IMR-90 (cell line): ENCODE measurements at regions not wholly inside any gene's neighbourhood (a gene's known extent, or its start where the extent isn't known, plus 50 kb on each side); places are given as distances from the start of the nearest gene placed in this dataset.

Experiments used
- ATAC-seq: fragments of 200-7000 bp; cut with Tn5 transposase; 2 replicates; pipeline ENCODE4 v1.9.1; 2020; ENCODE audit warnings: low read depth, mild to moderate bottlenecking, moderate library complexity
- BruUV-seq: library from RNA; stranded (reverse); fragments of 400-500 nt; replicated peaks from 2 replicates; lab custom pipeline; 2021; lab: Mats Ljungman, UMichigan
- CTCF ChIA-PET: fragments of 300-600 bp; formaldehyde crosslinking; extraction: SDS; loops from one replicate; lab custom pipeline; 2021; ENCODE audit warnings: antibody characterized with exemption; lab: Yijun Ruan, JAX
- POLR2A ChIA-PET: fragments of 300-600 bp; sonication (Branson Sonifier 250); formaldehyde crosslinking; loops from one replicate; lab custom pipeline; 2022; ENCODE audit warnings: antibody characterized with exemption; ENCODE audit not compliant: unreplicated experiment; lab: Charles Lee
- DNase-seq: peaks from one replicate; pipeline ENCODE4 v3.0.0; 2013
- H2AFZ ChIP-seq: replicated peaks from 2 replicates; pipeline ENCODE3; 2013; ENCODE audit warnings: low read length, mild to moderate bottlenecking; ENCODE audit not compliant: poor library complexity
- H2AK5ac ChIP-seq: 2 replicates; pipeline ENCODE4 v1.6.1; 2013; ENCODE audit warnings: low read depth, low read length, inconsistent platforms
- H2AK9ac ChIP-seq: replicated peaks from 2 replicates; pipeline ENCODE3; 2013; ENCODE audit warnings: mild to moderate bottlenecking, low read depth, low read length, moderate library complexity; ENCODE audit not compliant: poor library complexity
- H2BK120ac ChIP-seq: 2 replicates; pipeline ENCODE4 v1.6.1; 2013; ENCODE audit warnings: low read depth, low read length, inconsistent platforms
- H2BK15ac ChIP-seq: 3 replicates; pipeline ENCODE4 v1.6.1; 2013; ENCODE audit warnings: low read depth, low read length, inconsistent platforms
- H2BK20ac ChIP-seq: 2 replicates; pipeline ENCODE4 v1.6.1; 2013; ENCODE audit warnings: low read depth, mild to moderate bottlenecking, inconsistent platforms, low read length, moderate library complexity
- H2BK5ac ChIP-seq: 2 replicates; pipeline ENCODE4 v1.6.1; 2013; ENCODE audit warnings: mild to moderate bottlenecking, low read depth, low read length, inconsistent platforms; ENCODE audit not compliant: poor library complexity, severe bottlenecking
- H3K14ac ChIP-seq: replicated peaks from 2 replicates; pipeline ENCODE4 v1.6.1; 2013; ENCODE audit warnings: low read depth, low read length, inconsistent platforms
- H3K18ac ChIP-seq: 2 replicates; pipeline ENCODE4 v1.6.1; 2013; ENCODE audit warnings: low read depth, low read length, control low read depth
- H3K23ac ChIP-seq: 2 replicates; pipeline ENCODE4 v1.6.1; 2013; ENCODE audit warnings: low read depth, low read length, inconsistent platforms
- H3K27ac ChIP-seq: 2 replicates; pipeline ENCODE4 v1.5.1; 2013; ENCODE audit warnings: mild to moderate bottlenecking, control low read depth, low read length; ENCODE audit not compliant: insufficient read depth
- H3K27me3 ChIP-seq: 2 replicates; pipeline ENCODE4 v1.6.1; 2013; ENCODE audit warnings: low read length; ENCODE audit not compliant: control insufficient read depth, insufficient read depth
- H3K36me3 ChIP-seq: 2 replicates; pipeline ENCODE4 v1.6.1; 2013; ENCODE audit warnings: low read length, mixed read lengths; ENCODE audit not compliant: control insufficient read depth, insufficient read depth
- H3K4ac ChIP-seq: 2 replicates; pipeline ENCODE4 v1.6.1; 2013; ENCODE audit warnings: low read depth, low read length, inconsistent platforms
- H3K4me1 ChIP-seq: 2 replicates; pipeline ENCODE4 v1.6.1; 2013; ENCODE audit warnings: low read length, mixed read lengths; ENCODE audit not compliant: control insufficient read depth, insufficient read depth
- H3K4me2 ChIP-seq: 2 replicates; pipeline ENCODE4 v1.6.1; 2013; ENCODE audit warnings: low read depth, mild to moderate bottlenecking, control low read depth, low read length, moderate library complexity
- H3K4me3 ChIP-seq: 2 replicates; pipeline ENCODE4 v1.5.1; 2013; ENCODE audit warnings: low read depth, mild to moderate bottlenecking, control low read depth, low read length, moderate library complexity; ENCODE audit not compliant: insufficient read depth
- H3K56ac ChIP-seq: 2 replicates; pipeline ENCODE4 v1.6.1; 2013; ENCODE audit warnings: low read length, inconsistent platforms; ENCODE audit not compliant: insufficient read depth; ENCODE audit errors: extremely low read depth
- H3K79me1 ChIP-seq, 2 experiments: 2 replicates each; pipeline ENCODE4 v1.6.1; 2013; ENCODE audit warnings: low read length in 2 of 2, inconsistent platforms in 1 of 2, low read depth in 1 of 2
- H3K9ac ChIP-seq: 2 replicates; pipeline ENCODE4 v1.6.1; 2013; ENCODE audit warnings: low read depth, low read length, control low read depth
- H3K9me1 ChIP-seq: 2 replicates; pipeline ENCODE4 v1.6.1; 2013; ENCODE audit warnings: low read length, inconsistent platforms; ENCODE audit not compliant: insufficient read depth
- H3K9me3 ChIP-seq: 2 replicates; pipeline ENCODE4 v1.6.1; 2013; ENCODE audit warnings: low read length; ENCODE audit not compliant: control insufficient read depth, insufficient read depth
- H4K20me1 ChIP-seq: 2 replicates; pipeline ENCODE4 v1.6.1; 2013; ENCODE audit warnings: low read length, inconsistent platforms; ENCODE audit not compliant: insufficient read depth
- H4K5ac ChIP-seq: 2 replicates; pipeline ENCODE4 v1.6.1; 2013; ENCODE audit warnings: mild to moderate bottlenecking, low read depth, low read length, control low read depth
- H4K8ac ChIP-seq, 2 experiments: 2 replicates each; pipeline ENCODE4 v1.6.1; 2013; ENCODE audit warnings: low read depth in 2 of 2, low read length in 2 of 2, control low read depth in 1 of 2, inconsistent platforms in 1 of 2
- H4K91ac ChIP-seq: 2 replicates; pipeline ENCODE4 v1.6.1; 2013; ENCODE audit warnings: low read depth, low read length, inconsistent platforms; ENCODE audit not compliant: insufficient read depth
- CHD1 ChIP-seq: IDR thresholded peaks from 2 replicates; pipeline ENCODE4 v1.6.1; 2012; ENCODE audit warnings: low read depth, low read length, improper control_type of control experiment
- CTCF ChIP-seq: conservative IDR thresholded peaks from 2 replicates; pipeline ENCODE4 v1.5.1; 2012; ENCODE audit warnings: mild to moderate bottlenecking, low read depth, low read length, improper control_type of control experiment
- ELK1 ChIP-seq: fragments of 150-350 bp; IDR thresholded peaks from 2 replicates; pipeline ENCODE4 v1.6.1; 2016; ENCODE audit warnings: low read depth, mild to moderate bottlenecking, low read length, moderate library complexity, borderline replicate concordance
- FOS ChIP-seq: fragments of 150-350 bp; IDR thresholded peaks from 2 replicates; pipeline ENCODE4 v1.6.1; 2016; ENCODE audit warnings: low read depth, low read length
- RAD21 ChIP-seq: IDR thresholded peaks from 2 replicates; pipeline ENCODE4 v1.6.1; 2012; ENCODE audit warnings: low read length, improper control_type of control experiment
- RCOR1 ChIP-seq: IDR thresholded peaks from 2 replicates; pipeline ENCODE4 v1.6.1; 2012; ENCODE audit warnings: mild to moderate bottlenecking, low read length, improper control_type of control experiment; ENCODE audit not compliant: insufficient replicate concordance
- USF2 ChIP-seq: fragments of 150-350 bp; IDR thresholded peaks from 2 replicates; pipeline ENCODE4 v1.6.1; 2017; ENCODE audit warnings: mild to moderate bottlenecking, antibody characterized with exemption, low read length, low read depth
- WGBS, 2 experiments: methylation state at CpG; one replicate each; pipeline versions ENCODE4 v1.1.5 to v1.1.7; 2013; ENCODE audit warnings: missing lambda C conversion rate in 2 of 2; ENCODE audit not compliant: insufficient read length in 1 of 2; ENCODE audit errors: extremely low coverage in 2 of 2; 5-methylcytosine and 5-hydroxymethylcytosine counted together
- dilution Hi-C: fragments of 300-500 bp; cut with HindIII; formaldehyde crosslinking; loops from one replicate; pipeline ENCODE4 v1.14.3; 2018; ENCODE audit warnings: low sequenced_read_pairs; ENCODE audit not compliant: unreplicated experiment
- in situ Hi-C: fragments of 300-500 bp; cut with MboI; formaldehyde crosslinking; loops from 3 replicates; pipeline ENCODE4 v1.14.3; 2019; ENCODE audit warnings: low sequenced_read_pairs, inconsistent platforms, mixed read lengths
- intact Hi-C: fragments of 100-400 bp; cut with micrococcal nuclease; formaldehyde crosslinking; loops from 2 replicates; pipeline ENCODE4 v1.10.0; 2022

- intact Hi-C loops: no loop called here
- CTCF ChIA-PET: no interaction called here
Observed at GRCh38 chr3:59327376-59327808, 277.6 kb upstream of the CFAP20DC start.

More at GRCh38 chr3:59327376-59327808, 277.6 kb upstream of the CFAP20DC start:
- Histone ChIP-seq H2BK5ac (no peak overlapping the region), H3K9ac (no peak overlapping the region), H4K91ac (peak overlapping the region; percentile 12; the same call in 1 of the 2 replicates), H3K27ac (no peak overlapping the region), H3K4me1 (no peaks in the 10 kb centered on the region), H2BK20ac (no peak overlapping the region), H3K4ac (no peak overlapping the region), H3K79me1 (no peaks in the 10 kb centered on the region), H2BK120ac (no peak overlapping the region), H3K9me3 (no peaks in the 10 kb centered on the region), H3K27me3 (0 out of 2 replicates have a peak, but pooled peaks cover 2% of the 10 kb centered on the region), H3K14ac (no peak overlapping the region), H3K9me1 (no peaks in the 10 kb centered on the region; the same call in 1 of the 2 replicates), H2BK15ac (no peak overlapping the region), H3K4me3 (no peak overlapping the region), H2AK5ac (no peak overlapping the region), H3K23ac (no peak overlapping the region), H3K36me3 (no peaks in the 10 kb centered on the region), H2AK9ac (no peak overlapping the region), H2AFZ (no peak overlapping the region), H3K56ac (no peak overlapping the region), H3K4me2 (no peak overlapping the region), H4K5ac (no peak overlapping the region), H4K8ac (no peak overlapping the region), H4K20me1 (no peaks in the 10 kb centered on the region), H3K18ac (no peak overlapping the region)
- peak; percentile 41 for DNase-seq
- dilution Hi-C loops (no loop called here), in situ Hi-C loops (no loop called here)
- BruUV-seq: no TSS peak
- WGBS, 2 experiments: no CpG with 5 or more reads among the region's 3 CpGs
- peak; percentile 48 for ATAC-seq
- POLR2A ChIA-PET: no interaction called here
- TF ChIP-seq USF2: no peak
- no peak for TF ChIP-seq RAD21
- TF ChIP-seq CHD1: no peak
- no peak for TF ChIP-seq CTCF
- no peak for TF ChIP-seq RCOR1
- no peak for TF ChIP-seq ELK1
- TF ChIP-seq FOS: no peak
